Neural progenitor cell (in vitro differentiated cells): ENCODE measurements at regions not wholly inside any gene's neighbourhood (a gene's known extent, or its start where the extent isn't known, plus 50 kb on each side); places are given as distances from the start of the nearest gene placed in this dataset.

Experiments used
- EZH2 ChIP-seq: fragments of 200-600 bp; sonication (generic); IDR thresholded peaks from 2 replicates; pipeline ENCODE4 v1.6.1; 2017; ENCODE audit warnings: antibody characterized with exemption, mild to moderate bottlenecking, moderate library complexity
- EZH2phosphoT487 ChIP-seq: fragments of 200-600 bp; sonication (generic); IDR thresholded peaks from 2 replicates; pipeline ENCODE4 v1.6.1; 2017; ENCODE audit warnings: antibody characterized with exemption
- TF ChIP-seq, protein P1 (sequence below): fragments of 200-600 bp; sonication (generic); IDR thresholded peaks from 2 replicates; pipeline ENCODE4 v1.5.1; 2017; ENCODE audit warnings: antibody characterized with exemption, mild to moderate bottlenecking

DNA sequence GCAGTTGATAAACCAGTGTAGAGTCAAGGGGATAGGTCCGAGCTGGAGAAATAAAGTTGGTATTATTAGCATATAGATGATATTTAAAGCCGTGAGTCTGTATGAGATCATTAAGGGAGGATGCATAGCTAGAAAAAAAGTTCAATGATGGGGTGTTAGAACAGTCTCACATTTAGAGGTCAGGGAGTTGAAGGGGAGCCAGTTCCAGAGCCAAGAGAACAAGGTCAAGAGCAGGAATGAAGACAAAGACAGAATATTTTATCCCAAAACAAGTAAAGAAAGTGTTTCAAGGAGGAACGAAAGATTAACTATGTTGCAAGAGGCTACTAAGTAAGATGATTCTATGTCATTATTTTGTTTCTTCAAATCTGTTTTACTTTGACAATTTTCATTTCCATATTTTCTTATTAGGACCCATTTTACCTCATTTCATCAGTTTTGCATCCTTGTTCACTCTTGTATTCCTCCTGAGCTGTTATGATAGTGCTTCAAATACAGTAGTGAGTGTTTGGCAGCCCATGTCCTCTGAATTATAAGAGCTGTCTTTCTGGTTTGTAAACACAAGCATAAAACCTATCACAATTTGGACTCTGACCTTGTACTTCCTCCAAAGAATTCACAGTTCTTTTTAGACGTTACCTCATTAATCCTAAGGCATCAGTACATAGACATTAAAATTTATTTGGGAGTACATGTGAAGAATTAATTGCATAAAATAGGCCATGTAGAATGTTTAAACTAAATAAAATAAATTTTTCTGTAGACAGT is 695.7 kb upstream of the NECTIN3 start:
- TF ChIP-seq, protein P1, sequence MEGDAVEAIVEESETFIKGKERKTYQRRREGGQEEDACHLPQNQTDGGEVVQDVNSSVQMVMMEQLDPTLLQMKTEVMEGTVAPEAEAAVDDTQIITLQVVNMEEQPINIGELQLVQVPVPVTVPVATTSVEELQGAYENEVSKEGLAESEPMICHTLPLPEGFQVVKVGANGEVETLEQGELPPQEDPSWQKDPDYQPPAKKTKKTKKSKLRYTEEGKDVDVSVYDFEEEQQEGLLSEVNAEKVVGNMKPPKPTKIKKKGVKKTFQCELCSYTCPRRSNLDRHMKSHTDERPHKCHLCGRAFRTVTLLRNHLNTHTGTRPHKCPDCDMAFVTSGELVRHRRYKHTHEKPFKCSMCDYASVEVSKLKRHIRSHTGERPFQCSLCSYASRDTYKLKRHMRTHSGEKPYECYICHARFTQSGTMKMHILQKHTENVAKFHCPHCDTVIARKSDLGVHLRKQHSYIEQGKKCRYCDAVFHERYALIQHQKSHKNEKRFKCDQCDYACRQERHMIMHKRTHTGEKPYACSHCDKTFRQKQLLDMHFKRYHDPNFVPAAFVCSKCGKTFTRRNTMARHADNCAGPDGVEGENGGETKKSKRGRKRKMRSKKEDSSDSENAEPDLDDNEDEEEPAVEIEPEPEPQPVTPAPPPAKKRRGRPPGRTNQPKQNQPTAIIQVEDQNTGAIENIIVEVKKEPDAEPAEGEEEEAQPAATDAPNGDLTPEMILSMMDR: no peak
- TF ChIP-seq EZH2 (no peak), EZH2phosphoT487 (no peak)
